ENCODE measurements at regions not wholly inside any gene's neighbourhood (a gene's known extent, or its start where the extent isn't known, plus 50 kb on each side); places are given as distances from the start of the nearest gene placed in this dataset.

- TF ChIP-seq CTCF (IDR thresholded peaks at IDR 0.05), result no peak
- TF ChIP-seq POLR2A (IDR thresholded peaks at IDR 0.05), result no peak
- no peak for TF ChIP-seq POLR2AphosphoS5 (IDR thresholded peaks at IDR 0.05)
These were observed 579.3 kb downstream of the TLR4 start for GRCh38 chr9:118283488-118283887.
